NB4 (cell line): ENCODE measurements at regions not wholly inside any gene's neighbourhood (a gene's known extent, or its start where the extent isn't known, plus 50 kb on each side); places are given as distances from the start of the nearest gene placed in this dataset.

Source experiments
- DNase-seq: peaks from one replicate; pipeline ENCODE4 v3.0.0; 2010; ENCODE audit warnings: low read depth
- H3K4me3 ChIP-seq: one replicate; pipeline ENCODE4 v1.5.1; 2011; ENCODE audit warnings: mild to moderate bottlenecking, low read depth, low read length, moderate library complexity
- CTCF ChIP-seq: IDR thresholded peaks from one replicate; pipeline ENCODE4 v1.5.1; 2012; ENCODE audit warnings: low read depth, low read length
- MAX ChIP-seq: IDR thresholded peaks from 2 replicates; pipeline ENCODE4 v1.6.1; 2011; ENCODE audit warnings: low read depth, low read length
- MYC ChIP-seq: IDR thresholded peaks from 2 replicates; pipeline ENCODE4 v1.6.1; 2011; ENCODE audit warnings: low read depth, low read length
- POLR2A ChIP-seq: IDR thresholded peaks from 2 replicates; pipeline ENCODE4 v1.6.1; 2011; ENCODE audit warnings: mild to moderate bottlenecking; ENCODE audit not compliant: insufficient read length; ENCODE audit errors: extremely low read depth

- no peak overlapping the region for H3K4me3 ChIP-seq
- TF ChIP-seq CTCF = no peak
- TF ChIP-seq POLR2A = no peak
- TF ChIP-seq MAX = no peak
- no peak for TF ChIP-seq MYC
- DNase-seq = no peak
Observed at GRCh38 chr9:78756813-78757510, 460.0 kb downstream of the PSAT1 start.

GRCh38 chr9:78763424-78763823, 466.5 kb downstream of the PSAT1 start:
- TF ChIP-seq POLR2A (no peak), MAX (no peak), MYC (no peak), CTCF (no peak)
- no peak for DNase-seq
- no peak overlapping the region for H3K4me3 ChIP-seq

DNA sequence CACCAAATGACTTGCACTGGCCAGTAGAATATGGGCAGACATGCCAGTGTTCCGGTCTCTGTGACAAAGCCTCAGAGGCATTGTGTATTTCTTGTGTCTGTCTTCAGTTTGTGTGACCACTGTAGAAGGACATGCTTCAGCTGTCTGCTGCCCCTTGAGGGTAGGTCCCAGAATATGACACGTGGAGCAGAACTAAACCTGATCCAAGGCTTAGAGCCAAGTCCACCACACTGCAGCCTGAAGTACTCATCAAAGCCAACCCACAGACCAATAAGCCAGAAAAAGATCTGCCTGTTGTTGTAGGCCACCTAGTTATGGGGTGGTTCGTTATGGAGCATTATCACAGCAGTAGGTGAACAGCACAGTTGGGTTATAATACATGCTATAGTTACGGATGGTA, 468.9 kb downstream of the PSAT1 start:
- H3K4me3 ChIP-seq = no peak overlapping the region
- DNase-seq = no peak
- TF ChIP-seq POLR2A = no peak
- no peak for TF ChIP-seq MAX
- no peak for TF ChIP-seq CTCF
- TF ChIP-seq MYC = no peak

GRCh38 chr9:78767490-78767889, 470.6 kb downstream of the PSAT1 start:
- TF ChIP-seq CTCF = no peak
- TF ChIP-seq MYC = no peak
- TF ChIP-seq MAX = no peak
- TF ChIP-seq POLR2A = no peak
- no peak for DNase-seq
- H3K4me3 ChIP-seq = no peak overlapping the region

DNA sequence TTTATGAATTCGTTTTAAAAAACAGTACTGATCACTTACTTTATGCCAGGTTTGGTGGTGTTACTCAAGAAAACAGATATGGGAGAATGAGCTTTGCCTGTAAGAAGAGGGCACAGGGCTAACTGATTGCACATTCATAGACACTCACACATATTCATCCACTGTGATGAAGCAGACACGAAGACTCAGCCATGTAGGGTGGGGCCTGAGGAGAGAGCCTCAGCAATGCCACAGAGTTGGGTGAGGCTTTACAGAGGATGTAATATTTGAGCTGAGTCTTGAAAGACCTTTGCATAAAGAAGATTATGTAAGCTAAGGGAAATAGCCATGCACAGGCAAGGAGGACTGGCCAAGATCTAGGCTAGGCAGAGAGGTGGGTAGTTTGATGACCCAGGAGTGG, 472.8 kb downstream of the PSAT1 start:
- DNase-seq = no peak
- H3K4me3 ChIP-seq = no peak overlapping the region
- no peak for TF ChIP-seq MYC
- TF ChIP-seq MAX = no peak
- no peak for TF ChIP-seq POLR2A
- no peak for TF ChIP-seq CTCF

DNA sequence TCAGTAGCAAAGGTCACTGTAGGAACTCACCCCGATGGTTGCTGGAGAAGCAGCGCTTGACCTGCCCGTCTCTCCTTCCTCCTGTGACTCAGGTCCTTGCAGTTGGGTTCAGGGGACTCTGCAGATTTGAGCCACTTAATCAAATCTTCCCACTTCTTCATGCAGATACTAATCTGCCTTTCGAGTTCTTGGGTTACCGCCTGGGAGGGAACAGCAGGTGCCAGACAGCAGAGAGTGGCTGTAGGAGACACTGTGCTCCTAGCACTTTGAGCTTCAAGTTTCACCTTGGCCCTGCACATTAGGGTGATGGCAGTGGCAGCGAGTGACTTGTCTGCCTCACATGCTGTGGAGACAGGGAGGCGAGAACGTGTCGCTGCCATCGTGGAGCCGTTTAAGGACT, 478.3 kb downstream of the PSAT1 start:
- DNase-seq = no peak
- H3K4me3 ChIP-seq = no peak overlapping the region
- TF ChIP-seq MYC (no peak), MAX (no peak), CTCF (no peak), POLR2A (no peak)
